Retina (tissue), 1 donor: ENCODE measurements at regions not wholly inside any gene's neighbourhood (a gene's known extent, or its start where the extent isn't known, plus 50 kb on each side); places are given as distances from the start of the nearest gene placed in this dataset.

Source experiments
- DNase-seq: peaks from one replicate; pipeline ENCODE4 v3.0.0-alpha.2; 2016

GRCh38 chr3:194805546-194805945 lies 119.9 kb downstream of the FAM43A start:
- no peak for DNase-seq

- no peak for DNase-seq
These were observed 121.4 kb downstream of the FAM43A start for GRCh38 chr3:194806991-194807630.

- no peak for DNase-seq
These were observed 123.0 kb downstream of the FAM43A start for GRCh38 chr3:194808640-194809097.

GRCh38 chr3:194809382-194809781 lies 123.7 kb downstream of the FAM43A start:
- no peak for DNase-seq

- DNase-seq = no peak
These were observed 124.4 kb downstream of the FAM43A start for GRCh38 chr3:194810076-194810475.

- DNase-seq = no peak
These were observed 125.4 kb downstream of the FAM43A start for GRCh38 chr3:194811118-194811517.

GRCh38 chr3:194812176-194812575 lies 126.5 kb downstream of the FAM43A start:
- DNase-seq = no peak

- DNase-seq = no peak
These were observed 129.2 kb downstream of the FAM43A start for GRCh38 chr3:194814878-194815357.

- no peak for DNase-seq
These were observed 131.3 kb downstream of the FAM43A start for GRCh38 chr3:194816748-194817591.

- no peak for DNase-seq
These were observed 131.9 kb downstream of the FAM43A start for GRCh38 chr3:194817592-194817930.

- no peak for DNase-seq
These were observed 132.3 kb downstream of the FAM43A start for GRCh38 chr3:194817936-194818335.

GRCh38 chr3:194824100-194824499 lies 138.4 kb downstream of the FAM43A start:
- no peak for DNase-seq

- no peak for DNase-seq
These were observed 139.0 kb downstream of the FAM43A start for GRCh38 chr3:194824701-194825111.

- no peak for DNase-seq
These were observed 140.9 kb downstream of the FAM43A start for GRCh38 chr3:194826594-194826993.

GRCh38 chr3:194827486-194827885 lies 141.8 kb downstream of the FAM43A start:
- no peak for DNase-seq

GRCh38 chr3:194828116-194828515 lies 142.4 kb downstream of the FAM43A start:
- DNase-seq = no peak

GRCh38 chr3:194828926-194829325 lies 143.2 kb downstream of the FAM43A start:
- no peak for DNase-seq

- DNase-seq = no peak
These were observed 144.7 kb downstream of the FAM43A start for GRCh38 chr3:194830401-194830800.

- DNase-seq = no peak
These were observed 145.3 kb downstream of the FAM43A start for GRCh38 chr3:194830978-194831377.

- no peak for DNase-seq
These were observed 146.8 kb downstream of the FAM43A start for GRCh38 chr3:194832346-194833104.

GRCh38 chr3:194833114-194833910 lies 147.6 kb downstream of the FAM43A start:
- no peak for DNase-seq

- no peak for DNase-seq
These were observed 151.0 kb downstream of the FAM43A start for GRCh38 chr3:194836661-194837060.
